PC-9 (cell line): ENCODE measurements at regions not wholly inside any gene's neighbourhood (a gene's known extent, or its start where the extent isn't known, plus 50 kb on each side); places are given as distances from the start of the nearest gene placed in this dataset.

Source experiments
- BruUV-seq: library from RNA; stranded (reverse); fragments of 400-500 nt; replicated peaks from 2 replicates; lab custom pipeline; 2021; lab: Mats Ljungman, UMichigan
- CTCF ChIA-PET: fragments of 300-600 bp; sonication (Branson Sonifier 250); formaldehyde crosslinking; loops from one replicate; lab custom pipeline; 2022; ENCODE audit warnings: antibody characterized with exemption; lab: Charles Lee
- POLR2A ChIA-PET: fragments of 300-600 bp; sonication (Branson Sonifier 250); formaldehyde crosslinking; loops from one replicate; lab custom pipeline; 2022; ENCODE audit warnings: antibody characterized with exemption; ENCODE audit not compliant: unreplicated experiment; lab: Charles Lee
- DNase-seq, 2 experiments: peaks; one replicate each; pipeline versions ENCODE4 v3.0.0 to v3.0.0-alpha.2; 2015 to 2022; ENCODE audit warnings: mixed read lengths in 1 of 2
- H2AFZ ChIP-seq: fragments of 200-600 bp; sonication (generic); 2 replicates; pipeline ENCODE4 v1.8.1; 2017; ENCODE audit warnings: antibody characterized with exemption
- H3F3A ChIP-seq: fragments of 200-600 bp; sonication (generic); 2 replicates; pipeline ENCODE4 v1.8.1; 2017; ENCODE audit warnings: antibody characterized with exemption, mild to moderate bottlenecking, low read depth; ENCODE audit not compliant: insufficient read depth
- H3K27ac ChIP-seq: fragments of 200-600 bp; sonication (generic); 2 replicates; pipeline ENCODE4 v1.6.1; 2016; ENCODE audit warnings: mixed run types
- H3K27me3 ChIP-seq: fragments of 200-600 bp; sonication (generic); 2 replicates; pipeline ENCODE4 v1.6.1; 2016; ENCODE audit warnings: low read depth, mixed run types; ENCODE audit not compliant: insufficient read depth
- H3K36me3 ChIP-seq: fragments of 200-600 bp; sonication (generic); 2 replicates; pipeline ENCODE4 v1.6.1; 2016; ENCODE audit warnings: low read depth, mixed run types
- H3K4me1 ChIP-seq: fragments of 200-600 bp; sonication (generic); replicated peaks from 2 replicates; pipeline ENCODE4 v1.6.1; 2016; ENCODE audit warnings: mixed run types; ENCODE audit not compliant: insufficient read depth
- H3K4me2 ChIP-seq: fragments of 200-600 bp; sonication (generic); 2 replicates; pipeline ENCODE4 v1.6.1; 2017; ENCODE audit warnings: mixed run types
- H3K4me3 ChIP-seq: fragments of 200-600 bp; sonication (generic); 2 replicates; pipeline ENCODE4 v1.6.1; 2016; ENCODE audit warnings: mixed run types
- H3K79me2 ChIP-seq: fragments of 200-600 bp; sonication (generic); 2 replicates; pipeline ENCODE4 v1.6.1; 2017; ENCODE audit warnings: low read depth, mixed run types
- H3K9me2 ChIP-seq: fragments of 200-600 bp; sonication (generic); 2 replicates; pipeline ENCODE4 v1.8.1; 2017; ENCODE audit warnings: mild to moderate bottlenecking; ENCODE audit not compliant: insufficient read depth
- H3K9me3 ChIP-seq: fragments of 200-600 bp; sonication (generic); 2 replicates; pipeline ENCODE4 v1.8.1; 2016; ENCODE audit warnings: low read depth; ENCODE audit not compliant: insufficient read depth
- H4K20me1 ChIP-seq: fragments of 200-600 bp; sonication (generic); 2 replicates; pipeline ENCODE4 v1.8.1; 2017; ENCODE audit not compliant: insufficient read depth
- CTCF ChIP-seq: fragments of 200-600 bp; sonication (generic); conservative IDR thresholded peaks from 2 replicates; pipeline ENCODE4 v1.6.1; 2017; ENCODE audit warnings: mixed run types, antibody characterized with exemption, mild to moderate bottlenecking, moderate library complexity
- EZH2 ChIP-seq: fragments of 200-600 bp; sonication (generic); IDR thresholded peaks from 2 replicates; pipeline ENCODE4 v1.8.0; 2017; ENCODE audit warnings: antibody characterized with exemption, low read depth
- intact Hi-C: fragments of 100-400 bp; cut with micrococcal nuclease; formaldehyde crosslinking; loops from one replicate; pipeline ENCODE4 v1.10.0; 2022; ENCODE audit not compliant: unreplicated experiment

DNA sequence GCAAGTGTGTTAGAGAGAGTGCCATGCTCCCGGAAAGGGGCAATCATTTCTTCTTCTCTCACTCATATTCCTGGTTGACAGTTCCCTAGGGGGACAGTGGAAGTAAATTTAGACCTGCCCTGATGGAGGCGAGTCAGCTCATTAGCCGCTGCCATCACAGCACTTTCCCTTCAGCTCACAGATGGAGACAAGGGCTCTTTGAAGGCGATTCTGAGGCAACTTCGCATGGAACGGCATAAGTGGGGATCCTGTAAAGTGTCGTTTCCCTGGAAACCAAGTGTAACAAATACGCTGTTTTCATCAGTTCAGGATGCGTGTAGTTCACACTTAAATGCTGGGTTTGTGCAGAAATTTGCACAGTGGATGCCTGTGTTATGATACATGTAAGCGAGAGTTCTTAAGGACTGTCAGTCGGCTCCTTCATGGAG lies 114.5 kb upstream of the TMPRSS15 start:
- H4K20me1 ChIP-seq: no peaks in the 10 kb centered on the region
- H3K4me3 ChIP-seq: no peak overlapping the region
- no peak for DNase-seq
- no peak for TF ChIP-seq CTCF
- no peak for TF ChIP-seq EZH2
- ChIA-PET CTCF (no interaction called here), POLR2A (no interaction called here)
- no peaks in the 10 kb centered on the region for H3K4me1 ChIP-seq
- H3K9me3 ChIP-seq: no peaks in the 10 kb centered on the region
- H3K36me3 ChIP-seq: no peaks in the 10 kb centered on the region
- no peak overlapping the region for H3K4me2 ChIP-seq
- no peaks in the 10 kb centered on the region for H3K27me3 ChIP-seq
- H3K79me2 ChIP-seq: no peaks in the 10 kb centered on the region
- no peaks in the 10 kb centered on the region for H3F3A ChIP-seq
- no peaks in the 10 kb centered on the region for H3K9me2 ChIP-seq
- no TSS peak for BruUV-seq
- H3K27ac ChIP-seq: no peak overlapping the region
- intact Hi-C loops: no loop called here
- no peak overlapping the region for H2AFZ ChIP-seq

DNA sequence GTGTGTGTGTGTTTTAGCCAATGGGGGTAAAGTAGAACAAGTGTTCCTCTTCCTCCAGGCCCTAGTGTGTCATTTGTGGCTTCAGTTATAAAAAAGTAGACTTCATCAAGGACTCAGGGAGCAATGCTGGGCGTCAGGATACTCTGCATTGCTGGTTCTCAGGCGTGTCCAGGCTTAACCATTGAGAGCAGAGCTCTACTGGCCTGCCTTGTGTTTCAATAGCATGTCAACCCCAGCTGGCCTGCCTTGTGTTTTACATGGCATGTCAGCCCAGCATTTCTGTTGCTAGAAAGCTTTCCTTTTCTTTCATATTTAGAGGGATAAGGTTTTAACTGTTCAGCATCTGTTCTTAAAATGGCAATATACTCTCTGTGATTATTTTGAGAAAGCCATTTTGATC lies 117.6 kb upstream of the TMPRSS15 start:
- intact Hi-C loops: no loop called here
- H3K27me3 ChIP-seq: no peaks in the 10 kb centered on the region
- H3K79me2 ChIP-seq: no peaks in the 10 kb centered on the region
- TF ChIP-seq EZH2: no peak
- TF ChIP-seq CTCF: no peak
- H3K4me1 ChIP-seq: no peaks in the 10 kb centered on the region
- no peak overlapping the region for H2AFZ ChIP-seq
- H4K20me1 ChIP-seq: no peaks in the 10 kb centered on the region
- DNase-seq: no peak
- H3K9me2 ChIP-seq: no peaks in the 10 kb centered on the region
- H3K36me3 ChIP-seq: no peaks in the 10 kb centered on the region
- H3F3A ChIP-seq: no peaks in the 10 kb centered on the region
- H3K4me3 ChIP-seq: no peak overlapping the region
- BruUV-seq: no TSS peak
- no peak overlapping the region for H3K27ac ChIP-seq
- ChIA-PET POLR2A (no interaction called here), CTCF (no interaction called here)
- H3K4me2 ChIP-seq: no peak overlapping the region
- no peaks in the 10 kb centered on the region for H3K9me3 ChIP-seq

GRCh38 chr21:18522181-18522972 lies 118.8 kb upstream of the TMPRSS15 start:
- H3K36me3 ChIP-seq: no peaks in the 10 kb centered on the region
- H3K79me2 ChIP-seq: no peaks in the 10 kb centered on the region
- H3K9me2 ChIP-seq: no peaks in the 10 kb centered on the region
- H2AFZ ChIP-seq: no peak overlapping the region
- DNase-seq: no peak
- H3K27me3 ChIP-seq: no peaks in the 10 kb centered on the region
- intact Hi-C loops: no loop called here
- BruUV-seq: no TSS peak
- H3K4me3 ChIP-seq: no peak overlapping the region
- TF ChIP-seq CTCF (no peak), EZH2 (no peak)
- H4K20me1 ChIP-seq: no peaks in the 10 kb centered on the region
- no peaks in the 10 kb centered on the region for H3F3A ChIP-seq
- no peak overlapping the region for H3K27ac ChIP-seq
- no peaks in the 10 kb centered on the region for H3K9me3 ChIP-seq
- ChIA-PET POLR2A (no interaction called here), CTCF (no interaction called here)
- H3K4me1 ChIP-seq: no peaks in the 10 kb centered on the region
- H3K4me2 ChIP-seq: no peak overlapping the region
